ENCODE measurements at regions not wholly inside any gene's neighbourhood (a gene's known extent, or its start where the extent isn't known, plus 50 kb on each side); places are given as distances from the start of the nearest gene placed in this dataset.
"Not testable (repeated sequence)": the region's sequence is repeated elsewhere in the genome, so short reads cannot be mapped to it uniquely, and the experiment has no call there.

- H3K9me3 ChIP-seq (ENCODE audit: control insufficient read depth in 1 of 2, low read length in 2 of 2): no peaks in the 10 kb centered on the region
- no peak overlapping the region for H3K4me3 ChIP-seq (ENCODE audit: low read depth in 1 of 2, low read length in 2 of 2)
- H3K36me3 ChIP-seq (ENCODE audit: control insufficient read depth in 1 of 2, insufficient read depth in 2 of 2, low read length in 2 of 2): no peaks in the 10 kb centered on the region
- H3K27me3 ChIP-seq (ENCODE audit: control insufficient read depth in 1 of 2, insufficient read depth in 2 of 2, low read length in 2 of 2): no peaks in the 10 kb centered on the region
- H3K4me1 ChIP-seq (ENCODE audit: control insufficient read depth in 1 of 2, insufficient read depth in 2 of 2, low read length in 2 of 2): no peaks in the 10 kb centered on the region
- no peak overlapping the region for H3K27ac ChIP-seq (ENCODE audit: low read depth, low read length)
- no peak overlapping the region for H3K9ac ChIP-seq (ENCODE audit: low read depth in 1 of 2, low read length in 2 of 2)
Measured at GRCh38 chr11:70594031-70594430, 195.7 kb downstream of the CTTN start.

GRCh38 chr11:70594606-70595005, 196.3 kb downstream of the CTTN start:
- Histone ChIP-seq H3K4me3 (ENCODE audit: low read depth in 1 of 2, low read length in 2 of 2) (no peak overlapping the region), H3K27me3 (ENCODE audit: control insufficient read depth in 1 of 2, insufficient read depth in 2 of 2, low read length in 2 of 2) (no peaks in the 10 kb centered on the region), H3K36me3 (ENCODE audit: control insufficient read depth in 1 of 2, insufficient read depth in 2 of 2, low read length in 2 of 2) (no peaks in the 10 kb centered on the region), H3K4me1 (ENCODE audit: control insufficient read depth in 1 of 2, insufficient read depth in 2 of 2, low read length in 2 of 2) (no peaks in the 10 kb centered on the region), H3K27ac (ENCODE audit: low read depth, low read length) (no peak overlapping the region), H3K9ac (ENCODE audit: low read depth in 1 of 2, low read length in 2 of 2) (no peak overlapping the region), H3K9me3 (ENCODE audit: control insufficient read depth in 1 of 2, low read length in 2 of 2) (no peaks in the 10 kb centered on the region)

GRCh38 chr11:70595016-70595415, 196.7 kb downstream of the CTTN start:
- Histone ChIP-seq H3K9ac (ENCODE audit: low read depth in 1 of 2, low read length in 2 of 2) (no peak overlapping the region), H3K4me3 (ENCODE audit: low read depth in 1 of 2, low read length in 2 of 2) (no peak overlapping the region), H3K27me3 (ENCODE audit: control insufficient read depth in 1 of 2, insufficient read depth in 2 of 2, low read length in 2 of 2) (no peaks in the 10 kb centered on the region), H3K4me1 (ENCODE audit: control insufficient read depth in 1 of 2, insufficient read depth in 2 of 2, low read length in 2 of 2) (no peaks in the 10 kb centered on the region), H3K36me3 (ENCODE audit: control insufficient read depth in 1 of 2, insufficient read depth in 2 of 2, low read length in 2 of 2) (no peaks in the 10 kb centered on the region), H3K9me3 (ENCODE audit: control insufficient read depth in 1 of 2, low read length in 2 of 2) (no peaks in the 10 kb centered on the region), H3K27ac (ENCODE audit: low read depth, low read length) (no peak overlapping the region)

DNA sequence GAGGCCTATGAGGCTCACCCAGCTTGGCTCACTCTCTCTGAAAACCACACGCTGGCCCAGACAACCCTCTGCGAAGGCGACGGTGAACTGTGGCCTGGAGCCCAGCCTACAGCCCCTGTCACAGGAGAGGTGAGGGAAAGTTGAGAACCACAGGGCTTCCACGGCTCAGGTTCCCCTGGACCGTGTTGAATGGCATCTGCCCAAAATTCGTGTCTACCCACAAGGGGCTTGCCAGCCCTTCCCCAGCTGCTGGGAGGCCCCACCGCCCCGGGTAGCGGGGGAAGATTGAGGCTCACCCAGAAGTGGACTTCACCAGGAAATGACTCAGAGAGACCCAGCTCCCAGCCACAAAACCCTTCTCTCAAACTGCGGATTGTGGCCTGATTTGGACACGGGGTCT, 197.1 kb downstream of the CTTN start:
- Histone ChIP-seq H3K9me3 (ENCODE audit: control insufficient read depth in 1 of 2, low read length in 2 of 2) (no peaks in the 10 kb centered on the region), H3K4me3 (ENCODE audit: low read depth in 1 of 2, low read length in 2 of 2) (no peak overlapping the region), H3K9ac (ENCODE audit: low read depth in 1 of 2, low read length in 2 of 2) (no peak overlapping the region)

DNA sequence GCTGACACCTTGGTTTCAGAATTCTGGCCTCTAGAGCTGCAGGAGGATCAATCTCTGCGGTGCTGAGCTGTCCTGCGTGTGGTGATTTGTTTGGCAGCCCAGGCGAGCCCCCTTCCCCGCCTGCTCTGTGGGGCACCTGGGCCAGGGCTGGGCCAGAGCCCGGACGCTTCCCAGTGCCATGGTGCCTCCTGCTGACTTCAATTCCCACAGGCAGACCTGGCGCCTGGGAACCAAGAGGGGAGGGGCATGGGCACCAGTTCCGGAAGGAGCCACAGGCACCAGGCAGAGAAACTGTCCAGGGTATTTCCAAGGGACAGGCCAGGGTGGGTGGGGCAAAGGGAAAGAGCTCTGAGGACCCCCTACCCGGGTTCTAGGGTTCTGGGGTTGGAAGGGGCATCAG, 197.8 kb downstream of the CTTN start:
- Histone ChIP-seq H3K36me3 (ENCODE audit: control insufficient read depth in 1 of 2, insufficient read depth in 2 of 2, low read length in 2 of 2) (no peaks in the 10 kb centered on the region), H3K9ac (ENCODE audit: low read depth in 1 of 2, low read length in 2 of 2) (no peak overlapping the region), H3K4me1 (ENCODE audit: control insufficient read depth in 1 of 2, insufficient read depth in 2 of 2, low read length in 2 of 2) (no peaks in the 10 kb centered on the region), H3K27me3 (ENCODE audit: control insufficient read depth in 1 of 2, insufficient read depth in 2 of 2, low read length in 2 of 2) (no peaks in the 10 kb centered on the region), H3K9me3 (ENCODE audit: control insufficient read depth in 1 of 2, low read length in 2 of 2) (no peaks in the 10 kb centered on the region), H3K27ac (ENCODE audit: low read depth, low read length) (no peak overlapping the region), H3K4me3 (ENCODE audit: low read depth in 1 of 2, low read length in 2 of 2) (no peak overlapping the region)

More for the DNA sequence above, 197.1 kb downstream of the CTTN start:
- H3K36me3 ChIP-seq (ENCODE audit: control insufficient read depth in 1 of 2, insufficient read depth in 2 of 2, low read length in 2 of 2): no peaks in the 10 kb centered on the region
- H3K4me1 ChIP-seq (ENCODE audit: control insufficient read depth in 1 of 2, insufficient read depth in 2 of 2, low read length in 2 of 2): no peaks in the 10 kb centered on the region
- H3K27me3 ChIP-seq (ENCODE audit: control insufficient read depth in 1 of 2, insufficient read depth in 2 of 2, low read length in 2 of 2): no peaks in the 10 kb centered on the region
- H3K27ac ChIP-seq (ENCODE audit: low read depth, low read length): no peak overlapping the region

GRCh38 chr11:70597006-70597555, 198.8 kb downstream of the CTTN start:
- H3K36me3 ChIP-seq (ENCODE audit: control insufficient read depth in 1 of 2, insufficient read depth in 2 of 2, low read length in 2 of 2): no peaks in the 10 kb centered on the region
- H3K27ac ChIP-seq (ENCODE audit: low read depth, low read length): no peak overlapping the region
- H3K4me3 ChIP-seq (ENCODE audit: low read depth in 1 of 2, low read length in 2 of 2): no peak overlapping the region

DNA sequence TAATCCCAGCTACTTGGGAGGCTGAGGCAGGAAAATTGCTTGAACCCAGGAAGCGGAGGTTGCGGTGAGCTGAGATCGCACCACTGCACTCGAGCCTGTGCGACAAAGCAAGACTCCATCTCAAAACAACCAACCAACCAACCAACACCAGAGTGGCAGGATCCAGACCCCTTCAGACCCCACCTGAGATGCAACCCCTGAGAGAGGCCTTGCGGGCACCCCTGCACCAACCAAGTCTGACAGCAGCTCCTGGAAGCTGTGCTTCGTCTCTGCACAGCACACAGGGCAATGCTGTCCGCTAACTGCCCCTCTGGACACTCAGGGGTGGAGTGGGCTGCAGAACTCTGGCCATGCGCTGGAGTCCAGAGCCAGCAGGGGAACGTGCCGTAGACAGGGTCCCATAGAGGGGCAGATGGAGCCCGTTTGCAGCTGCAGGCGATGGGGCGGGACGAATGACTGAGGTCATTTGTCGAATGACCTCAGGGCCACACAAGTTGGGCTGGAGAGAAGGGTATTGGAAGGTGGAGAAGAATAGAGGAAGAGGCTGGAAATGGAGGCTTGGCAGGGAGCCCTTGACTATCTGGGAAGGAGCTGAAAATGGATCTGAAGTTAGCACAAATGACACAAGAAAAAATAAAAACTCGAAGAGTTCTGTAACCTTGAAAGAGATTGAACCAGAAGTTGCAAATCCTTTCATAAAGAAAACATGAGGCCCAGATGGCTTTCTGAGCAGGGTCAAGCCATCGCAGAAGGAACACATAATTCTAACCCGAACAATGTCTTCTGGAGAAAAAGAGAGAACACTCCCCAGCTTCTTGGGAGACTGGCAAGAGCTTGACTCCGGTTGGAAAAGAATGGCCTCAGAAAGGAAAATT, 199.7 kb downstream of the CTTN start:
- no peaks in the 10 kb centered on the region for H3K9me3 ChIP-seq (ENCODE audit: control insufficient read depth in 1 of 2, low read length in 2 of 2)
- H3K9ac ChIP-seq (ENCODE audit: low read depth in 1 of 2, low read length in 2 of 2): no peak overlapping the region
- no peaks in the 10 kb centered on the region for H3K36me3 ChIP-seq (ENCODE audit: control insufficient read depth in 1 of 2, insufficient read depth in 2 of 2, low read length in 2 of 2)
- H3K4me1 ChIP-seq (ENCODE audit: control insufficient read depth in 1 of 2, insufficient read depth in 2 of 2, low read length in 2 of 2): no peaks in the 10 kb centered on the region
- H3K27ac ChIP-seq (ENCODE audit: low read depth, low read length): no peak overlapping the region
- H3K4me3 ChIP-seq (ENCODE audit: low read depth in 1 of 2, low read length in 2 of 2): no peak overlapping the region
- no peaks in the 10 kb centered on the region for H3K27me3 ChIP-seq (ENCODE audit: control insufficient read depth in 1 of 2, insufficient read depth in 2 of 2, low read length in 2 of 2)

More at GRCh38 chr11:70597006-70597555, 198.8 kb downstream of the CTTN start:
- no peaks in the 10 kb centered on the region for H3K9me3 ChIP-seq (ENCODE audit: control insufficient read depth in 1 of 2, low read length in 2 of 2)
- no peaks in the 10 kb centered on the region for H3K27me3 ChIP-seq (ENCODE audit: control insufficient read depth in 1 of 2, insufficient read depth in 2 of 2, low read length in 2 of 2)
- H3K9ac ChIP-seq (ENCODE audit: low read depth in 1 of 2, low read length in 2 of 2): no peak overlapping the region
- no peaks in the 10 kb centered on the region for H3K4me1 ChIP-seq (ENCODE audit: control insufficient read depth in 1 of 2, insufficient read depth in 2 of 2, low read length in 2 of 2)

GRCh38 chr11:70600911-70601415, 202.6 kb downstream of the CTTN start:
- not testable (repeated sequence) for H3K27me3 ChIP-seq (ENCODE audit: control insufficient read depth in 1 of 2, insufficient read depth in 2 of 2, low read length in 2 of 2); H3K36me3 ChIP-seq (ENCODE audit: control insufficient read depth in 1 of 2, insufficient read depth in 2 of 2, low read length in 2 of 2); H3K4me3 ChIP-seq (ENCODE audit: low read depth in 1 of 2, low read length in 2 of 2)

DNA sequence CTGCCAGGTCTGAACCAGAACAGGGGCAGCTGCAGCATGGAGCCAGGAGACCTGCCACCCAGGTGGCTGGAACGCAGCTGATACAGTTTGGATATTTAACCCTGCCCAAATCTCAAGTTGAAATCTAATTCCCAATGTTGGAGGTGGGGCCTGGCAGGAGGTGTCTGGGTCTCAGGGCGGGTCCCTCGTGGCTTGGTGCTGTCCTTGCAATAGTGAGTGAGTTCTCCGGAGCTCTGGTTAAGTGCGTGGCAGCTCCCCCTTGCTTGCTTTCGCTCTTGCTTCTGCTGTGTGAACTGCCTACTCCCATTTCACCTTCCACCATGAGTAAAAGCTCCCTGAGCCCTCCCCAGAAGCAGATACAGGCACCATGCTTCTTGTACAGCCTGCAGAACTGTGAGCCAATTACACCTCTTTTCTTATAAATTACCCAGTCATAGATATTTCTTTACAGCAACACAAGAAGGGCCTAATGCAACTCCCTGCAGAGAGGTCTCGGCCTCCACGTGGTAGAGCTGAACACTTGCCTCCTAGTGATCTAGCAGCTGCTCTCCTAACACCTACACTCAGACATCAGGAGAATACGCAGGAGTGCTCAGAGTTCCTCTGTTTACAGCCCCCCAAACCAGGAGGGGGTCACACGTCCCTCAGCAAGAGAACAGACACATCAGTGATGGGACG, 203.7 kb downstream of the CTTN start:
- Histone ChIP-seq H3K27ac (ENCODE audit: low read depth, low read length) (no peak overlapping the region), H3K9me3 (ENCODE audit: control insufficient read depth in 1 of 2, low read length in 2 of 2) (no peaks in the 10 kb centered on the region), H3K9ac (ENCODE audit: low read depth in 1 of 2, low read length in 2 of 2) (no peak overlapping the region), H3K27me3 (ENCODE audit: control insufficient read depth in 1 of 2, insufficient read depth in 2 of 2, low read length in 2 of 2) (no peaks in the 10 kb centered on the region), H3K36me3 (ENCODE audit: control insufficient read depth in 1 of 2, insufficient read depth in 2 of 2, low read length in 2 of 2) (no peaks in the 10 kb centered on the region), H3K4me1 (ENCODE audit: control insufficient read depth in 1 of 2, insufficient read depth in 2 of 2, low read length in 2 of 2) (no peaks in the 10 kb centered on the region), H3K4me3 (ENCODE audit: low read depth in 1 of 2, low read length in 2 of 2) (no peak overlapping the region)

More at GRCh38 chr11:70600911-70601415, 202.6 kb downstream of the CTTN start:
- not testable (repeated sequence) for H3K9me3 ChIP-seq (ENCODE audit: control insufficient read depth in 1 of 2, low read length in 2 of 2); H3K4me1 ChIP-seq (ENCODE audit: control insufficient read depth in 1 of 2, insufficient read depth in 2 of 2, low read length in 2 of 2); H3K9ac ChIP-seq (ENCODE audit: low read depth in 1 of 2, low read length in 2 of 2); H3K27ac ChIP-seq (ENCODE audit: low read depth, low read length)

DNA sequence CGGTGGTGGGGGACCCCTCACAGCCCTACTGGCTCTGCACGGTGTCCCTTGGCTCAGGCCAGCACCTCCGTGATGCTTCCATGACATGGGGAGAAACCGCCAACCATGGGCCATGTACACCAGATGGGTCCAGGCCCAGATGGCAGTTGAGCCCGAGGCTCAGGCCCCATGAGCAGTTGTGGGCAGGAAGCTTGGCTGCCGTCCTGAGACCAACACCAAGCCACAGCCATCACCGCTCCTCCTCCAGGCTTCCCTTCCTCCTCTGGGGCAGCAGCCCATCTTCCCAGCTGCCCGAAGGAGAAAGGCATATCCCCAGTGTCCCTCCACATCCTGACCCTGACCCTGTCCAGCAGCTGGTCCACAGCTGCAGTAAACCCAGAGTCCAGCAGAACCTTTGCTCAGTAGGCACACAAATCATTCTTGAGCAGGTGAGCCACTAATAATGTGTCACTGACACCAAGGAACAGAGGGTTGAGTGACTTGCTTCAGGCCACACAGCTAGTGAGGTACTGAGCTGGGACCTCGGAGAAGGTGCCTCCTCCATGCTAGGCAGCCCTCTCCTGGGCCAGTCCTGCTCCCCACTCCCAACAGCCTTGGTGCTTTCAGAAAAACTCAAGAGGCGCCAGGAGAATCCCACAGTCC, 204.9 kb downstream of the CTTN start:
- H3K4me1 ChIP-seq (ENCODE audit: control insufficient read depth in 1 of 2, insufficient read depth in 2 of 2, low read length in 2 of 2): no peaks in the 10 kb centered on the region

More for the DNA sequence above, 204.9 kb downstream of the CTTN start:
- Histone ChIP-seq H3K9ac (ENCODE audit: low read depth in 1 of 2, low read length in 2 of 2) (no peak overlapping the region), H3K4me3 (ENCODE audit: low read depth in 1 of 2, low read length in 2 of 2) (no peak overlapping the region), H3K27ac (ENCODE audit: low read depth, low read length) (no peak overlapping the region), H3K36me3 (ENCODE audit: control insufficient read depth in 1 of 2, insufficient read depth in 2 of 2, low read length in 2 of 2) (no peaks in the 10 kb centered on the region), H3K27me3 (ENCODE audit: control insufficient read depth in 1 of 2, insufficient read depth in 2 of 2, low read length in 2 of 2) (no peaks in the 10 kb centered on the region), H3K9me3 (ENCODE audit: control insufficient read depth in 1 of 2, low read length in 2 of 2) (no peaks in the 10 kb centered on the region)

Data from duodenal mucosa (tissue), 2 donors.